Stimulated activated naive CD8-positive, alpha-beta T cell treated with anti-CD3 and anti-CD28 coated beads, Interleukin-15, amount 100 ng/mL, for 72 hours (primary cell): ENCODE measurements at regions not wholly inside any gene's neighbourhood (a gene's known extent, or its start where the extent isn't known, plus 50 kb on each side); places are given as distances from the start of the nearest gene placed in this dataset.

Experiments used
- ATAC-seq: fragments of 150-1000 bp; cut with Tn5 transposase; 2 replicates; pipeline ENCODE4 v1.10.0; 2021; ENCODE audit warnings: mild to moderate bottlenecking, moderate library complexity
- DNase-seq, 2 donors: peaks; one replicate each; pipeline ENCODE4 v3.0.0; 2021 to 2022
- H3K27ac Mint-ChIP-seq, 2 donors: one replicate each; pipeline ENCODE4 v1.8.0; 2022; ENCODE audit warnings: mild to moderate bottlenecking in 2 of 2, mixed read lengths in 2 of 2, moderate library complexity in 2 of 2
- H3K27me3 Mint-ChIP-seq: one replicate; pipeline ENCODE4 v1.8.0; 2022; ENCODE audit warnings: mixed read lengths
- H3K4me1 Mint-ChIP-seq: one replicate; pipeline ENCODE4 v1.8.0; 2022; ENCODE audit warnings: mild to moderate bottlenecking, mixed read lengths
- H3K4me3 Mint-ChIP-seq, 2 donors: one replicate each; pipeline ENCODE4 v1.8.0; 2022; ENCODE audit warnings: mild to moderate bottlenecking in 2 of 2, mixed read lengths in 2 of 2, moderate library complexity in 1 of 2
- H3K9me3 Mint-ChIP-seq, 2 donors: one replicate each; pipeline ENCODE4 v1.8.0; 2022; ENCODE audit warnings: mixed read lengths in 2 of 2

DNA sequence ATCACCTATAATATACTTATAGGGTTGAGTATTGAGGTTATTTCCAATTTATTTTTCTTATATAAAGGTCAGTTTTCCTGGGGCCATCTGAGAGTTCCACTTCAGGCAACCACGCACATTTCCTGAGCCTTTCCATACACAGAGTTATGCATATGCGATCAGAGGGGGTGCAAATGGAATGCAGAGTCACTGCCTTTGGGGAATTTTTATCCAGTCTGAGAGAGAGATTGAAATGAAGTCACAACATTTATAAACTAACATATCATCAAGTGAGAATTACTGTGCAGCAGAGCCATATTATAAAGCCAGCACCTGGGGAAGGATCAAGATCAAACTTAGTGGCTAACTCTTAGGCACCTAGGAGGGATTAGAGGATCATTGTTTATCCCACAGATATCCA, 299.9 kb upstream of the PLXNA2 start:
- no peaks in the 10 kb centered on the region for H3K27me3 Mint-ChIP-seq
- DNase-seq: no peak
- ATAC-seq: no peak
- no peaks in the 10 kb centered on the region for H3K4me1 Mint-ChIP-seq
- no peak overlapping the region for H3K4me3 Mint-ChIP-seq
- no peak overlapping the region for H3K27ac Mint-ChIP-seq
- H3K9me3 Mint-ChIP-seq: no peaks in the 10 kb centered on the region

GRCh38 chr1:208544794-208545193, 300.6 kb upstream of the PLXNA2 start:
- Mint-ChIP-seq H3K4me1 (no peaks in the 10 kb centered on the region), H3K27me3 (no peaks in the 10 kb centered on the region), H3K4me3 (no peak overlapping the region), H3K27ac (no peak overlapping the region), H3K9me3 (no peaks in the 10 kb centered on the region)
- DNase-seq: no peak
- no peak for ATAC-seq

DNA sequence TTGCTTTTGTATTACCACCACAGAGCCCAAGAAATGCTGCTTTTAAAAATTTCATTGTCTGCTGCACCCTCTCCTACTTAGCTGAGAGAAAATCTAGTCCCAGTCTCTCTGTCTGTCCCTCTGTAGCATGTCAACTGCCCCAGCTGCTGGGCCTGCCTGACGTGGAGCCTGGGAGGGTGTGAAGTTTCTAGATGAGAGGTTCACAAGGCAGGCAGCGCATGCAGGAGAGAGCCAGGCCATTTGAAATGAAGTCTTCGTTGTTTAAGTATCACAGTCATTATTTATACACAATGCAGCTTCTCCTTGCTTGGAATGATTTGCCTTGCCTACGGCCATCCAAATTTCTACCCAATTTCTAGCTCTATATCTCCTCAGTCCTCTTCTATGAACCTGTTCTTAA, 306.8 kb upstream of the PLXNA2 start:
- Mint-ChIP-seq H3K27me3 (peaks cover 8% of the 10 kb centered on the region), H3K4me1 (no peaks in the 10 kb centered on the region), H3K4me3 (no peak overlapping the region), H3K27ac (no peak overlapping the region), H3K9me3 (no peaks in the 10 kb centered on the region)
- no peak for DNase-seq
- no peak for ATAC-seq

DNA sequence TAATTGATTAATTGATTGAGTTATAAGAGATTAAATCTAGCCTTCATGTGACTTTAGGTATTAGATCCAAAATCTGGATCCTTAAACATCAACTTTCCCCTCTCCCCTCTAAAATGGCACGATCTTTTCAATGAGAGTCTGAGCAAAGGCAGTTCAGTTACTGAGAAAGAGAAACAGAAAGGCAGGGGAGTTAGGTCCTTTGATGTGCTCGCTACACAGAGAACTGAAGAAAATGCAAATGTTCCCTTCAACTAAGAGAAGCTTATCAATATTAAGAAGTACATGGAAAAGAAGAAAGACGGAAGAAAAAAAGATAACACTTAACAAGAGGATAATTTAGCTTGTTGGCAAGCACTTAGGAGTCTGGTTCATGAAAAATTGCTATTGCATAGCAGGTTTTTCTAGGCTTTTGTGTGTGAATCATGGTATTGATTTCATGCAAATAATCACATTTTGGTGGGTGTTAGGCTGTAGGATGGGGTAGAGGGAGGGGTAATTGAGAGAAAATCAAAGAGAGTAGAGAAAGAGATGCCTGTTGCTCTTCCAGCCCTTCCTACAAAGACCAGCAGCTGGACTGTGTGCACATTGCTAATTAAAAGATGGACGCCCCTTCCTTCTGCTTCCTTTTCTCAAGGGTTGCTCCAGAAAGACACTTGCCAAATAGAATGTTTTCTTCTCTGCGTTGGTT, 307.6 kb upstream of the PLXNA2 start:
- no peak for ATAC-seq
- H3K9me3 Mint-ChIP-seq: no peaks in the 10 kb centered on the region
- peaks cover 8% of the 10 kb centered on the region for H3K27me3 Mint-ChIP-seq
- no peak for DNase-seq
- no peaks in the 10 kb centered on the region for H3K4me1 Mint-ChIP-seq
- H3K27ac Mint-ChIP-seq: no peak overlapping the region
- H3K4me3 Mint-ChIP-seq: no peak overlapping the region

DNA sequence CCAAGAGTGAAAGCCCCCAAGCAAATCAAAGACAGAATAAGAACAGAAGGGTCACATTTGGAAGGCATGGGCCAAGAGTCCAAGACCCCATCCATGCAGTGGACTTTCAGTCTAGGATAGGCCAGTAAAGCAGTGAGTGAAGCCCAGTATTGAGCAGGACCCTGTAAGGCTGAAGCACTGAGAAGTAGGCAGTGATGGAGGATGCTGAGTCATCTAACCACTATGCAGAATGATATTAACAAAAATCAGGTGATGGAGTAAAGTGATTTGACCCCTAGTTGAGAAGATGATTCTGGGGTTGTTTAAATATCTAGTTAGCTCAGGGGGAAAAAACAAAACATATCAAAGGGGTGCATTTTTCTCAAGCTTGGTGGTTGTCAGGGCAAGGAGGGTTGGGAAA, 308.7 kb upstream of the PLXNA2 start:
- H3K27me3 Mint-ChIP-seq: peaks cover 12% of the 10 kb centered on the region
- H3K4me3 Mint-ChIP-seq: no peak overlapping the region
- peaks cover 0 to 4% of the 10 kb centered on the region in 2 donors for H3K9me3 Mint-ChIP-seq
- ATAC-seq (no peak), DNase-seq (no peak)
- no peaks in the 10 kb centered on the region for H3K4me1 Mint-ChIP-seq
- no peak overlapping the region for H3K27ac Mint-ChIP-seq

- ATAC-seq: no peak
- H3K27me3 Mint-ChIP-seq: peaks cover 15% of the 10 kb centered on the region
- H3K4me3 Mint-ChIP-seq: no peak overlapping the region
- no peak overlapping the region for H3K27ac Mint-ChIP-seq
- peaks cover 0 to 7% of the 10 kb centered on the region in 2 donors for H3K9me3 Mint-ChIP-seq
- no peaks in the 10 kb centered on the region for H3K4me1 Mint-ChIP-seq
- no peak for DNase-seq
These were observed 312.3 kb upstream of the PLXNA2 start for GRCh38 chr1:208556461-208556860.

GRCh38 chr1:208557046-208557722, 313.0 kb upstream of the PLXNA2 start:
- Mint-ChIP-seq H3K4me3 (no peak overlapping the region), H3K4me1 (no peaks in the 10 kb centered on the region), H3K27me3 (peaks cover 8% of the 10 kb centered on the region), H3K27ac (no peak overlapping the region), H3K9me3 (peaks cover 0 to 7% of the 10 kb centered on the region in 2 donors)
- no peak for DNase-seq
- no peak for ATAC-seq

DNA sequence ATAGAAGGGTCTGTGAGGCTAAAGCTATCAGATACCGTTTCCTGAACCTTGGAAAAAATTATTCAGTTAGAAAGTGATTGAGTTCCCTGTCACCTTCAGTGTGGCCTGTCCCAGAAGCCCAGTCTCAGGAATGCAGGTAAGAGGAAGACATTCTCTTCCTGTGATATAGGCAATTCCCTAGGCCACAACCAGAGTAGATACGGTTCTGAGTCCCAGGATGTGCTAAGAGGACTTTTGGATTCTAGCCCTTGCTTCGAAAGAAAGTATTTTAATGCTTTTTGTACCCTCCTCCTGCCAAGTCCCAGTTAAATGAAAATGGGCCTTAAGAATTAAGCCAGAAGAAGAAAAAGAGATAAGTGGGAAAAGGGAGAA, 313.5 kb upstream of the PLXNA2 start:
- no peak overlapping the region for H3K4me3 Mint-ChIP-seq
- peaks cover 7% of the 10 kb centered on the region for H3K27me3 Mint-ChIP-seq
- no peak overlapping the region for H3K27ac Mint-ChIP-seq
- no peaks in the 10 kb centered on the region for H3K4me1 Mint-ChIP-seq
- H3K9me3 Mint-ChIP-seq: peaks cover 0 to 7% of the 10 kb centered on the region in 2 donors
- no peak for DNase-seq
- no peak for ATAC-seq

DNA sequence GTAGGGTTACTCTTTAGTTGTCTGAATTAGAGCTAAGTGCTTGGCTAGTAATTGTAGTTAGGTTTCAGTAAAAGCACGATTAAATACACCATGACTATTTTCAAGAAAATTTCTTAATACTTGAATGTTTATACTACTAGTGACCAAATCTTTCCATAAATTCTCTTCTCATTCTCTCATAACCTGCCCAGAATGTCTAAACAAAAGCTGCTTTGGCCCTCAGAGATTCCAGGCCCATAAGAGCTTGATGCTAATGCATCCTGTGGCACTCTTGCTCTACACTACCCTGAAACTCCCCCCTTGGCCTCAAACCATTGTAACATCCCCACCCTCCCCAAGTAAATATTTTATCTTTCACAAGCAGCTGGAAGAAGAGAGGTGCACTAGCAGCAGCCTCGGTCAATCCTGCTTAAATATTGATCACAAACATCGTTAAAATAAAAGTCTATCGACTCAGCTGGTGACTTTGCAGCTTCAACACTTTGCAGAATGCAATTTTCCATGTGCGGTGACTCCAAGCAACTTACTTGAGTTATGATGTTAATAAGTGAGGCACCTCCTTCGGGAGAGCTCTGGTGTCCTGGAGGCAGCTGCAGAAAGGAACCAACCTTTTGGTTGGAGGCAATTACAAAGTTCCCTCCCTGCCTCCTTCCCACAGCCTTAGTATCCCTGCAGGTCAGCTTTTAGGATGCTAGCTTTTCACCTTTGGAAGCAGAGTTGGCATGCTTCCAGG, 315.6 kb upstream of the PLXNA2 start:
- Mint-ChIP-seq H3K27me3 (peaks cover 7% of the 10 kb centered on the region), H3K4me1 (no peaks in the 10 kb centered on the region), H3K9me3 (peaks cover 0 to 7% of the 10 kb centered on the region in 2 donors), H3K4me3 (no peak overlapping the region), H3K27ac (no peak overlapping the region)
- DNase-seq (no peak), ATAC-seq (no peak)

DNA sequence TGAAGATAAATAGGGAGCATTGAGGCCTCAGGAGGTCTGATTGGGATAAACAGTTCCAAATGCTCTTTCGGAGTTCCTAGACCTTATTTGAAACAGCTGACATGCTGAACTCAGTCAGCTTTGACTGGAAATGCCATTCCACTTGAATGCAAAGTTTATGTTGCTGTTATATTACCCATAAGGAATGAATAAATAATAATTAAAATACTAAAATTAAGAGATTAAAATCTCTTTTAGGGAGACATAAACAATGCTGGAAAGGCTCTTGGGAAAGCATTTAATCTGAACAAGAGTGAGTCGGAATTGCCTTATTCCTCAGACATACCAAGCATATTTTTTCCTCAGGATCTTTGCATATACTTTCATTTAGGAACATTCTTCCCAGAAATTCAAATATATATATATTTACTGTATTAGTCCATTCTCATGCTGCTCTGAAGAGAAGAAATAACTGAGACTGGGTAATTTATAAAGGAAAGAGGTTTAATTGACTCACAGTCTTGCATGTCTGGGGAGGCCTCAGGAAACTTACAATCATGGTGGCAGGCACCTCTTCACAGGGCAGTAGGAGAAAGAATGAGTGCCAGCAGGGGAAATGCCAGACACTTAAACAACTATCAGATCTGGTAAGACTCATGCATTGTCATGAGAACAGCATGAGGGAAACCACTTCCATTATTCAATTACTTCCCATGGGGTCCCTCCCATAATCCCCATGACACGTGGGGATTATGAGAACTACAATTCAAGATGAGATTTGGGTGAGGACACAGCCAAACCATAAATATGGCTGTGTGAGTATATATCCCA, 318.2 kb upstream of the PLXNA2 start:
- DNase-seq: no peak
- H3K4me1 Mint-ChIP-seq: no peaks in the 10 kb centered on the region
- H3K9me3 Mint-ChIP-seq: peaks cover 0 to 7% of the 10 kb centered on the region in 2 donors
- no peak overlapping the region for H3K27ac Mint-ChIP-seq
- no peak overlapping the region for H3K4me3 Mint-ChIP-seq
- no peak for ATAC-seq
- H3K27me3 Mint-ChIP-seq: peaks cover 7% of the 10 kb centered on the region

GRCh38 chr1:208564466-208564865, 320.3 kb upstream of the PLXNA2 start:
- no peak overlapping the region for H3K4me3 Mint-ChIP-seq
- H3K27me3 Mint-ChIP-seq: peaks cover 15% of the 10 kb centered on the region
- no peak for DNase-seq
- ATAC-seq: no peak
- peaks cover 0 to 12% of the 10 kb centered on the region in 2 donors for H3K9me3 Mint-ChIP-seq
- H3K27ac Mint-ChIP-seq: no peak overlapping the region
- no peaks in the 10 kb centered on the region for H3K4me1 Mint-ChIP-seq

DNA sequence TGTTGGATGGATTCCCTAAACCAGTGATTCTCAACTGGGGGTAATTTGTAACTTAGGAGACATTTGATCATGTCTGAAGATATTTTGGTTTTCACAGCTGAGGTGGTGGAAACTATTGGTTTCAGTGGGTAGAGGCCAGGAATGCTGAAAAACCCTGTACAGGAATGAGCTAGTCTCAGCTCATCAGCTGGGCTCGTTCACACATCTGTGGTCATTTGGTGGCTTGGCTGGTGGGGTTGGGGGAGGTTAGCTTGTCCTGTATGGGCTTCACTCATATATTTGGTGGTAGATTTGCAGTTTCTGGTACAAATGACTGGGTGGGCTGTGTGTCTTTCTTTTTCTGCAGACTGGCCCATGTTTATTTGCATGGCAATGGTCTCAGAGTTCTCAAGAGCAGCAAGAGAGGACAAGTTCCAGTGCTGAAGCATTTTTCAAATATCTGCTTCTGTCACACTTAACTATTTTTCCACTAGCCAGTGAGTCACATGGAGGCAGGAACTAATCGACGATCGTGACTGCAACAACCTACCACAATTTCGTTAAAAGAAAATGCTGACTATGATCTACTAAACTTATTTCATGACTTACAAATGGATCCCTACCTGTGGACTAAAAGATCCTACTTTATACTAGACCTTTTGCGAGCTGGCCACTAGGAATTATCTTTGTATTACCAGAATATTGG, 321.7 kb upstream of the PLXNA2 start:
- DNase-seq (no peak), ATAC-seq (no peak)
- Mint-ChIP-seq H3K4me3 (no peak overlapping the region), H3K27me3 (peaks cover 21% of the 10 kb centered on the region), H3K27ac (no peak overlapping the region), H3K9me3 (peaks cover 0 to 12% of the 10 kb centered on the region in 2 donors), H3K4me1 (no peaks in the 10 kb centered on the region)

GRCh38 chr1:208569181-208569580, 325.0 kb upstream of the PLXNA2 start:
- ATAC-seq (no peak), DNase-seq (no peak)
- no peak overlapping the region for H3K27ac Mint-ChIP-seq
- H3K27me3 Mint-ChIP-seq: peaks cover 21% of the 10 kb centered on the region
- peaks cover 0 to 12% of the 10 kb centered on the region in 2 donors for H3K9me3 Mint-ChIP-seq
- no peak overlapping the region for H3K4me3 Mint-ChIP-seq
- H3K4me1 Mint-ChIP-seq: no peaks in the 10 kb centered on the region

DNA sequence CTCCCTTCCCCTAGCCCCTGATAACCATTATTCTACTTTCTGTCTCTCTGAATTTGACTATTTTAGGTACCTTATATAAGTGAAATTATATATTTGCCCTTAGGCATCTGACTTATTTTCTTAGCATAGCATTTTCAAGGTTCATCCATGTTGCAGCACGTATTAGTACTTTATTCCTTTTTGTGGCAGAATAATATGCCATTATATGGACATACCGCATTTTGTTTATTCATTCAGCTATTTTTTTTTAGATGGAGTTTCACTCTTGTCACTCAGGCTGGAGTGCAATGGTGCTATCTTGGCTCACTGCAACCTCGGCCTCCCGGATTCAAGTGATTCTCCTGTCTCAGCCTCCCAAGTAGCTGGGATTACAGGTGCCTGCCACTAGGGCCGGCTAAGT, 326.2 kb upstream of the PLXNA2 start:
- Mint-ChIP-seq H3K27ac (no peak overlapping the region), H3K4me1 (no peaks in the 10 kb centered on the region), H3K9me3 (peaks cover 0 to 12% of the 10 kb centered on the region in 2 donors), H3K4me3 (no peak overlapping the region), H3K27me3 (peaks cover 21% of the 10 kb centered on the region)
- DNase-seq (no peak), ATAC-seq (no peak)

DNA sequence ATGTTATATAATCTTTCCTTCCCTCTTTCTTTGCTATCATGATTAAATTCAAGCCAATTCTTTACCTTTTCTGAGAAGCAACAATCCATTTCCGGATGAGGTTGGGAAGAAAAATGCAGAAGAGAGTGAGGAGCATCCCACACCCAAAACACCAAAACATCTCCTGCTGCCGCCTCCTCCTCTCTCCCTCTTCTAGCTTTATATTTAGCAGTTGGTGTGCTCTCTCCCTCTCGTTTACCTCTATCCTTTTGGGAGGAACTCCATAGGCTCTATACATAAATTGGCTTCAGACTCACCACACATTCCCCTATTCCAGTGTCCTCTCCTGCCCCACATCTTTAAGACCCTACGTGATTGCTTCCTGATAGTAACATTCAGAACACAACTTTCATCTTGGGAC, 332.2 kb upstream of the PLXNA2 start:
- ATAC-seq: no peak
- Mint-ChIP-seq H3K27me3 (peaks cover 13% of the 10 kb centered on the region), H3K4me3 (no peak overlapping the region), H3K27ac (no peak overlapping the region), H3K9me3 (no peaks in the 10 kb centered on the region), H3K4me1 (no peaks in the 10 kb centered on the region)
- no peak for DNase-seq
